Thyroid gland (tissue), 4 donors: ENCODE measurements at regions not wholly inside any gene's neighbourhood (a gene's known extent, or its start where the extent isn't known, plus 50 kb on each side); places are given as distances from the start of the nearest gene placed in this dataset.

Source experiments
- POLR2A ChIP-seq, 2 donors: fragments of 450-650 bp; IDR thresholded peaks; one replicate each; pipeline ENCODE4 v1.6.1; 2017; ENCODE audit warnings: antibody characterized with exemption in 2 of 2, mild to moderate bottlenecking in 2 of 2, moderate library complexity in 1 of 2
- TF ChIP-seq, protein P1 (sequence below), 6 experiments: fragments of 200-600 bp in 3 of 6; fragments of 450-650 bp in 3 of 6; sonication (generic) in 3 of 6; IDR thresholded peaks; one replicate each; pipeline ENCODE4 v1.5.1; 2016 to 2019; ENCODE audit warnings: antibody characterized with exemption in 6 of 6, mild to moderate bottlenecking in 2 of 6, inconsistent platforms in 1 of 6, moderate library complexity in 1 of 6

DNA sequence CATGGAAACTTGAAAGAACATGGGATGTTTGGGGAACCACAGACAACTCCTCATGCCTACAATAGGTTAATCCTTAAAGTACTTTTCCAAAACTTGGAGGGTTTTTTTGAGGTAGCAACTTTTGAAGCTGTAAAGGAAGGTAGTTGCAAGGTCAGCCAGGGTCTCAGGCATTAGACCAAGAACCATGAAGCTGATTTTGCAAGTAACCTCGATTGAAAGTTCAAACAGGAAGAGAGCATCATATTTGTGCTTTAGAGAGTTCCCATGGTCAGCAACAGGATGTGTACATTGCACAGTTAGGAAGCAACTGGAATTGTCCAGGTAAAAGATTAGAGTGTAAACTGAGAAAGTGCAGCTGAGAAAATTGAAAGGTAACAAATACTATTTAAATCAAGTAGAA is 199.8 kb upstream of the NR2F2 start:
- TF ChIP-seq, protein P1, sequence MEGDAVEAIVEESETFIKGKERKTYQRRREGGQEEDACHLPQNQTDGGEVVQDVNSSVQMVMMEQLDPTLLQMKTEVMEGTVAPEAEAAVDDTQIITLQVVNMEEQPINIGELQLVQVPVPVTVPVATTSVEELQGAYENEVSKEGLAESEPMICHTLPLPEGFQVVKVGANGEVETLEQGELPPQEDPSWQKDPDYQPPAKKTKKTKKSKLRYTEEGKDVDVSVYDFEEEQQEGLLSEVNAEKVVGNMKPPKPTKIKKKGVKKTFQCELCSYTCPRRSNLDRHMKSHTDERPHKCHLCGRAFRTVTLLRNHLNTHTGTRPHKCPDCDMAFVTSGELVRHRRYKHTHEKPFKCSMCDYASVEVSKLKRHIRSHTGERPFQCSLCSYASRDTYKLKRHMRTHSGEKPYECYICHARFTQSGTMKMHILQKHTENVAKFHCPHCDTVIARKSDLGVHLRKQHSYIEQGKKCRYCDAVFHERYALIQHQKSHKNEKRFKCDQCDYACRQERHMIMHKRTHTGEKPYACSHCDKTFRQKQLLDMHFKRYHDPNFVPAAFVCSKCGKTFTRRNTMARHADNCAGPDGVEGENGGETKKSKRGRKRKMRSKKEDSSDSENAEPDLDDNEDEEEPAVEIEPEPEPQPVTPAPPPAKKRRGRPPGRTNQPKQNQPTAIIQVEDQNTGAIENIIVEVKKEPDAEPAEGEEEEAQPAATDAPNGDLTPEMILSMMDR (IDR thresholded peaks at IDR 0.05), result no peak
- no peak for TF ChIP-seq POLR2A (IDR thresholded peaks at IDR 0.05)
